Right renal pelvis (tissue), 4 donors: ENCODE measurements at regions not wholly inside any gene's neighbourhood (a gene's known extent, or its start where the extent isn't known, plus 50 kb on each side); places are given as distances from the start of the nearest gene placed in this dataset.
"Not testable (repeated sequence)": the region's sequence is repeated elsewhere in the genome, so short reads cannot be mapped to it uniquely, and the experiment has no call there.

ENCODE experiments used
- DNase-seq, 4 donors: peaks; one replicate each; pipeline ENCODE4 v3.0.0-alpha.2; 2013; ENCODE audit warnings: low read depth in 4 of 4, low spot score in 3 of 4, missing footprints in 1 of 4

DNA sequence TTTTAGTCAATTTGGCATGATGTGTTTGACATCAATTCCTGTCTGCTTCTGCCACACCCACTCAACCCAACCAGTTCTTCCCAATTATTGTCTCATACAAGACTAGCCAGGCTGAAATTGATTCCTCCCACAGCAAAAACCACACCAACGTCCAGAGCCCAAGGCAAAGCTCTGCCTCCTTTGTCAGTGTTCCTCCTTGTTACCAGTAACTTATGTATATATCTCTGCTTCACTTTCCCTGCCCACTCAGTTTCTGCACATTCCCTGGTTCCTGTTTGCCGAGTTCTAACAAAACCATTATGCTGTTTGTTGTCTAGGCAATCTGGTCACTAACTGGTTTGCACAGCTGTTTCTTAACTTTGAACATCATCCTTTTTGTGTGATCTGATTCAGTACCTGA lies 547.9 kb upstream of the PTCHD4 start:
- DNase-seq: no peak

DNA sequence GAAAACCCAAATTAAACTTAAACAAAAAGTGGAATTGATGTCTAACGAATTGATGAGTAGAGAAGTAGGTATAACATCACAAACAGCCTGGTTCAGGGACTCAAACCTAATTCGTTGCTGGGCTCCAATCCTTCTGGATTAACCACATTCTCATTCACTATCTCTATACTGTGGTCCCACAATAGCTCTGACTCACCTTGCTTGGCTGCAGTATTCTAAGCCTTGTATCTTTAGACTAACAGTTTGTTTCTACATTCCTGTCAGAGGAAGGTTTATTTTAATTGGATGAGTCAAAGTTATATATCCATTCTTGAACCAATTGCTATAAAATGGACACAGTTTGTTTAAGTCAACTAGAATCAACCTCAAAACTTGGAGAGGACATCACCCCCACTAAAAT lies 530.5 kb upstream of the PTCHD4 start:
- no peak for DNase-seq

DNA sequence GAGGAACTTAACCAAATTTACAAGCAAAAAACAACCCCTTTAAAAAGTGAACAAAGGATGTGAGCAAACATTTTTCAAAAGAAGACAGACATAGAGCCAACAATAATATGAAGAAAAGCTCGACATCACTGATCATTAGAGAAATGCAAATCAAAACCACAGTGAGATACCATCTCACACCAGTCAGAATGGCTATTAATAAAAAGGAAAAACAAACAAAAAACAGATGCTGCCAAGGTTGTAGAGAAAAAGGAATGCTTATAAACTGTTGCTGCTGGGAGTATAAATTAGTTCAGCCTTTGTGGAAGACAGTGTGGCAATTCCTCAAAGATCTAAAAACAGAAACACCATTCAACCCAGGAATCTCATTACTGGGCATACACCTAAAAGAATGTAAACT lies 527.8 kb upstream of the PTCHD4 start:
- DNase-seq: not testable (repeated sequence)

DNA sequence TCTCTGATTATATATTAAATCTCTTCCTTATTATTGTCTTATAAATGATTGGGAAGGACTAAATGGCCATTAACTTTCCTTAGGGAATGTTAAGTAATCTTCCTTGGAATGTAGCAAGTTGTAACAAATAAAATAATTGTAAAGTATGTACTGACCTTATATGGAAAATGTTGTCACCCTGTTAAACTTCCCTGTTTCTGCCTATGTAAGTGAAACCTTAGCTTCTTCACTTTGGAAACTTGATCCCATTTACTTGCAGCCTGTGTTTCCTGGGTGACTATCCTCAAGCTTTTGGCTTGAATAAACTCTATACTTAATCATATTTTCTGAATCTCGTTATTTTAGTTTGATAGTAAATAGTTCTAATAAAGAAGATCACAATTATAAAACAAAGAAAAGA lies 519.5 kb upstream of the PTCHD4 start:
- DNase-seq: no peak

DNA sequence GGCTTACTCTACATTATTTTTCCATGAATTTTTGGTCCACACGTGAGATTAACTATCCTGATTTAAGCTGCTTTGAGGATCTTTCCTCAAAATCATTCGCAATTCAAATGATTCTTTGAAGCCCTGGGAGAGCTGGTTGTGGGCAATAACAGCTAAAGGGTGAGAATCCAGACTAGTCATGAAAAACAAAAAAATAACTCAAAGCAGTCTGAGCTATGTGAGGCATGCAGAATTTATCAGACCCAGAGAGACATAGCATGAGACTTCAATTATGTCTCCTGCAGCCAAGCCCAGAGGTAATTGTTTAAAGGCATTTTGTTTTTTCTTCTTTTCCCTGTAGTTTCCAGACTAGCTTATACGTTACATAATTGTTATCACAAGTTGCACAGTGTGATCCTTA lies 517.3 kb upstream of the PTCHD4 start:
- no peak for DNase-seq

DNA sequence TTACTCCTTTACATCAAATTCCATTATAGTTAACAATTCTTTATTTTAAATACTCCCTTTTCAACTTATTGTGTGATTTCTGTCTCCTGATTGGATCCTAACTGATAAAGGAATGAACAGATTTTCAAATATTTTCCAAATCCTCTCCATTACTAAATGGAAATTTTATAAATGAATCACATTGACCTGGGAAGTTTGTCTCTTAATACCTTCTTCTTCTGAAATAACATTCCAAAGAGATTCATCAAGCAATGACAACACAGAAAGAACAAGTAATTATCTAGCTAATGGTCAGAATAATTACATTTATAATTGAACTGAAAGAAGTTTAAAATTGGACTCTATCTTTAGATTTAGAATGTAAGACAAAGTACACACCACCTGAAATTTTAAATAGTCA lies 515.4 kb upstream of the PTCHD4 start:
- no peak for DNase-seq

DNA sequence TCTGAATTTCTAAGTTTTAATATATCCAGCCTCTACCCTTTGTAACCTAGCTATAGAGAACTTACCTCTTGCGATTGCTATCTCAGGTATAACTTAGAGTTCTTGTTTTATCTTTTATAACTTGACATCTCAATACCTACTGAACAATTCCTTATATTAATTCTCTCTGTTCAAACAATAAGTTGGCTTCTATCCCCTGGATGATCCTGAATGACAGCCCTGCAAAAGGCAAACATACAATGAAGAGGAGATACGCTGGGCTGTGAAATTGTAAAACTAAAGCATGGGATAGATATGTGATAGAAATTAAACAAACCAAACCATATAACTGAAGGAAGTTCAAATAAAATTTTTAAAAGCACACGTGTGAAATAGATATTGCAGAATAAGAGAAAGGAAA lies 513.6 kb upstream of the PTCHD4 start:
- no peak for DNase-seq

DNA sequence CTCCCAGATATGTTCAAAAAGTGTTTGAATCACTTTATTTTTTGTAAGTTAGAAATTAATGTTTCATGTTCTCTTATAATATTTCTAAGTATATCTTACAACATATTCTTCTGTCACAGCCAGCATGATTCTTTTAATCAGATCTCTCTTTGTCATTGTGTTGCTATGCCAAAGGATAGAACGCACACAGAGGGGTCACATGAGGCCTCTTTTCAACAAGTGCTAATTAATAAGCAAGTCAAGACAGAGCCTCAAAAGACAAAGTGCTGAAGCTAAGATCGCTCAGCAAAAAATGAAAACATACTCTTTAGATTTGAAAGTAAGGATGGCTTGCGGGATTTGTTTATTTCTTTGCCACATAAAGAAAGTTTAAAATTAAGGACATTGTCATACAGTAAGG lies 508.8 kb upstream of the PTCHD4 start:
- DNase-seq: no peak

DNA sequence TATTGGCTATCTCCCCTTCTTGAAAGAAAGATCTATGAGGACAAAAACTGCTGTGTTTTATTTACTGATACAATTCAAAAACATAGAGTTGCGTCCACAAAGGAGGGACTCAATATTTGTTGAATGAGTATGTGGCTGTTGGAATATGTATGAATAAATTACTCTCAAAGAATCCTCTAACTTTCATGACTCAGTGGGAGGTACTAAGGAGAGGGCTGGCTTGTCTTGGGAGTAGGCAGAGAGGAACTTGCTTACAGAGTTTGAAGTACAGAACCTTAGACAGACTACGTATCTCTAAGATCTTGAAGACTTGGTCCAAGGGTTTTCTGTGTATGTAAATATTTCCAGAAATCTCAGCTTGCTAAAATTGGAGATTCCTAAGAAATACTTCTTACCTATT lies 504.0 kb upstream of the PTCHD4 start:
- DNase-seq: no peak

DNA sequence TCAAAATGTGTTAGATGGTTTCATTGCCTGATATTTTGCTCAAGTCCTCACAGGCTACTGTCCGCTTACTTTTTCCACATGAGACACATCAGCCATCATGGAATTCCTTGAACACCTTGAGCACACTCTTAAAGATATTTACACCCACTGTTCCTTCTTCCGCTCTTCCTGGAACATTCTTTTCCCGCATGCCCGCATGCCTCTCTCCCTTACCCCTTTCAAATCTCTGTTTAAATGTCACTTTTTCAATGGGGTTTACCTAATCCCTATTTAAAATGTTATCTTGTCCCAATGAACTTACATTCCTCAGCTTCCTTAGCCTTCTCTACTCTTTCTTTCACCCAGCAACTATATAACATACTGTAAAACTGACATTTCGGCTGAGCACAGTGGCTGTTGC lies 503.3 kb upstream of the PTCHD4 start:
- no peak for DNase-seq

DNA sequence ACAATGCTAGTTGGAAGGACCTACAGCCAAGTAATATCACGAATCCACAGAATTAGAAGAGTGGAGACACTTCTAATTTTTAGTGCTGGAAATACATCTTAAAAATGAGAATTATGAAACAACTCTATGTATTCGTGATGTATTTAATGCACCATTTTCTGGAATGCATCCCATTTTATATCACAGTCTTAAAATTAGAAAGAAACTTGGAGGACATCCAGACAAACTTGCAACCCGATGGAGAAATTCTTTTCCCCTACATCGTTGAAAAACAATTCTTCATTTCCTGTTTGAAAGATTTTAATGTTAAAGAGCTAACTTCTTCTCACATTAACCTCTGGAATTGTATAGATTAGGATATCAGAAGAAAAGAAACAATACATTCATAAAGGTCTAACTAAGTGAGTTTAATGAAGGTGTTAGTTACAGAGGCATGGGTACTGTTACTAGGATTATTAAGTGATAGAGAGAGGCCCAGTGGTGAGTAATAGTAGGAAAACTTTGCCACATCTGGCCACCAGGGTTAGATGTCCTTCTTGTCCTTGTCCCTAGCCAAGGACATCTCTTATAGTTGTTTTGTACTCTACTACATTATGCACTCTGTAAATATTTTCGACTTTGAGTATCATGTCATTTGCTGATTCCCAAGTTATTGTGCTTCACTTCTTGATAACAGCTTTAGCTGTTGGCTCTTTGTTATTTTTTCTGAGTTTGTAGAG lies 502.4 kb upstream of the PTCHD4 start:
- DNase-seq: no peak

DNA sequence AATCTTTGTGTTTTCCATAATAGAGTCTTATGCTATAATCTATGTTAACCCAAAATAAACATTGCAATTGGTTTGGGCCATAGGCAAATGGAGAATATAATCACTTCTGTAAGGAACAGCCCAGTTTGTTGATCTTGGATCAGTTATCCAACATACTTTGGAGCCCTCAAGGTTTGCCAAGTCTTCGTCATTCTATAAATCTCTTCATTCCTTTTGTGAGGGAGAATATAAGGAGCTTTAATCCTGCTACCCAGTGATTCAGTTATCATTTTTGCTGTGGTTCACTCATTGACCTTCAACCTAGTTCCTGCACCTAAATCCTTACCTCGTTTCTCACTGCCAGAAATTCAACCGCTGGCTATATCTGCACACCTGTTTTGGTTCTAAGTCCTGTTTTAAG lies 500.3 kb upstream of the PTCHD4 start:
- DNase-seq: no peak

DNA sequence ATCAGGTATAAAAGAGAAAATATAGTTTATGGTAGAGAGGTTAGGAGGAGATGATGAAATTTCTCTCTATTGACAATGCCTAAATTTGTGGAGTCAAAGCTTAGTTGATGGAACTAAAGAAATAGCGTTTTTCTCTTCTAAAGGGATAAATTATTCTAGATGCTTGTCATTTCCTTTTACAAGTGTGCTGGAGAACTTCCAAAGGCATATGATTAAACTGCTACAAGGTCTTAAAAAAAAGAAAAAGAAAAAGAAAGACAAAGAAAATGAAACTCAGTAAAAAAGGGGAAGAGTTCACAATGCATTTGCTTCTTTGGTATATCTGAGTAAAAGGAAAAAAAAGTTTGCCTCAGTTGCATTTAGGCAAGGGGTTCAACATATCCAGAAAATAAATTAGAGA lies 499.8 kb upstream of the PTCHD4 start:
- no peak for DNase-seq

DNA sequence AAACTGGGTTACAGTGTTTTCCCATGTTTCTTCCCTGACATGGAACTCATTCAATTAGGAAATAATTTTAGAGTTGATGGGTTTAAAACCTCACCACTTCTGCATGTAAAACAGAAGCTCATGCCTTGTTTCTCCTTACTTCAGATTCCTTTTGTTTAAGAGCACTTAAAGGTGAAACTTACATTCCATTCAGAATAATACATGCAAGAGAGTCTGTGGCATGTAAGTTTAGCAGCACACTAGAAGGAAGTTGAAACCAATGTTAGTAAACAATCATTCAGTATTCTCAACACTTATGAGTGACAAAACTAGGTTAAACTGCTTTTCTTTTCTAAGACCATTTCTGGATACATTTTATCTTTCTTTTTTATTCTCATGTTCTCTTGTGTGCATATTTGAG lies 495.6 kb upstream of the PTCHD4 start:
- DNase-seq: no peak

DNA sequence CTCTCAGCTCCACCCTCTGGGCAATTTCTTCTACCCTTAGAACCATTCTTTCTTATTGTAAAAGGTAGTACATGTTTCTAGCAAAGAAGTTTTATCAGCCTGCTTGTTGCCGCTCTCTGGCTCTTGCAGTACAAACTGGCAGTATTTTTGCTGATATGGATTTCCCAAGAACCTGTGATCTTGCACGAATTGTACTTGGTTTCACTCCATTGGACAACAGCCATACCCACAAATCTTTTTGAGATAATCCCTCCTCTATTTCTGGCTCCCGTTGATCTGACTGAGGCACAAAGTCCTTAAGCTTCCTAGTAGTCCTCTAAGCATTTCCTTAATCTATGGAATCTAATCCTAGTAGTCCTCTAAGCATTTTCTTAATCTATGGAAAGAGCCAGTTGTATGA lies 487.0 kb upstream of the PTCHD4 start:
- no peak for DNase-seq

DNA sequence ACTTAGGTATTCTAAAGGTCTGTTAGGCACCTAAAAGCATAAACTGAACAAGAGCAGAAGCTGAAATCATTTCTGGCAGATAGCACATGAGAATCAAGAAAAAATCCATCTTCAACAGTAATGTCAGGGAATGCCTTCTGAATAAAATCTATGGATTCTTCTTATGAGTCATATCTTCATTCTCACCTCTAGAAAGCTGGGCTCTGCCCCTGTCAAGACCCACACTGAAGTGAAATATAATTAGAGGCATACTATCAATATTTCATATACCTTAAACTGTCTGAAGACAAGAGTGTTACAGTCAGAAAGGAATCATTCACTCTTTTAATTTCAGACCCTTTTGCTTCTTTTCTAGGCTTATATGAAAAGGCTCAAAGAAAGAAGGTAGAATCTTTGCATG lies 485.8 kb upstream of the PTCHD4 start:
- DNase-seq: no peak

DNA sequence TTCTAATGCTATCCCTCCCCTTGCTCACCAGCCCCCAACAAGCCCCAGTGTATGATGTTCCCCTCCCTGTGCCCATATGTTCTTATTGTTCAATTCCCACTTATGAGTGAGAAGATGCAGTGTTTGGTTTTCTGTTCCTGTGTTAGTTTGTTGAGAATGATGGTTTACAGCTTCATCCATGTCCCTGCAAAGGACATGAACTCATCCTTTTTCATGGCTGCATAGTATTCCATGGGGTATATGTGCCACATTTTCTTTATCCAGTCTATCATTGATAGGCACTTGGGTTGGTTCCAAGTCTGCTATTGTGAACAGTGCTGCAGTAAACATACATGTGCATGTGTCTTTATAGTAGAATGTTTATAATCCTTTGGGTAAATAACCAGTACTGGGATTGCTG lies 480.2 kb upstream of the PTCHD4 start:
- not testable (repeated sequence) for DNase-seq

DNA sequence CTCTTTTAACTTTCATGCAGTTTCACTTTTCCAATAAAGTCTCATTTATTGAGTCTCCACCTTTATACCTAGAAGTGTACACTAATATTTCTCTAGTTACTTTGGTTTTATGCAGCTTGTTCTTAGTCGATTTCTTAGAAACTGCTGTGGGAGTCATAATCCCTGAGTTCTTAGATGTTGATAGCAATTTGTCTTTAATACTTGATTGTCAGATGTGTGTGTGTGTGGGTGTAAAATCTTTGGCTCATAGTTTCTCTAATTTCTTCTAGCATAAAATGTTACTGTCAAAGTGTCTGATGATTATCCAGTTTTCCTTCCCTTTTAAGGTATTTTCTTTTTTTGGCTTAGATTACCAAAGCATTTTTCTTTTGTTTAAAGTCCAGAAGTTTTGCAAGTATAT lies 473.8 kb upstream of the PTCHD4 start:
- DNase-seq: no peak

DNA sequence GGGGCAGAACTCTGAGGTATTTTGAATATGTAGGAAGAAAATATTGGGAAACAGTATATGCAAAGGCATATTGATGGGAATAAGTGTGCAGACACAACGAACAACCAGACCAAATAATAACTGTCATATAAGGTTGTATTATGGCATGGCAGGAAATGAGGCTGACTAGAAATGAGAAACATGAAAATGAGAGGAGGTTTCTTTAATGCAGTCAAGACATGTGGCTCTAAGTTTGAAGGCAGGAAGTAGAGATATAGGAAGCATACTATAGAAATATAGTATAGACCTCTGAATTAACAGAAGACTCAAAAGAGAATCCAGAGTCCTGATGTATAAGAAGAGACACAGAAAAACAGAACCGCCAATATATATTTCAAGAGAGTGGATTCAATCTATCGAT lies 459.7 kb upstream of the PTCHD4 start:
- no peak for DNase-seq

DNA sequence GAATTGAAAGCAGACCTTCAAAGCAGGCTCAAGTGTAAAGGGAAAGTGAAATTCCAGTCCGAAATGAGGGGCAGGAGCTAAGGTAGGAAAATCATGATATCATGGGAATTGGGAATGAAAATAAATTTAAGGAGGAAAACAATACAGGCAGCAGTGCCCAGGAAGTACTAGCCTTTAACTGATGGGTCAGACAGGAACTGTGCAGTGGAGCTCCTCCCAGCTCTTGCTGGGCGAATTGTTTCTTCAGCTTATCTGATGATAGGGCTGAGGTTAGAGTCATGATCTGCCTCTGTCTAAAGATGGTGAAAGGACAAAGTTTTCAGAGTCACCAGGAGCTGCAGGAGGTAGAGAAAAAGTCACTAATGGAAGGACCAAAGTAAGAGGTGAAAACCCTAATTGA lies 457.9 kb upstream of the PTCHD4 start:
- DNase-seq: no peak

DNA sequence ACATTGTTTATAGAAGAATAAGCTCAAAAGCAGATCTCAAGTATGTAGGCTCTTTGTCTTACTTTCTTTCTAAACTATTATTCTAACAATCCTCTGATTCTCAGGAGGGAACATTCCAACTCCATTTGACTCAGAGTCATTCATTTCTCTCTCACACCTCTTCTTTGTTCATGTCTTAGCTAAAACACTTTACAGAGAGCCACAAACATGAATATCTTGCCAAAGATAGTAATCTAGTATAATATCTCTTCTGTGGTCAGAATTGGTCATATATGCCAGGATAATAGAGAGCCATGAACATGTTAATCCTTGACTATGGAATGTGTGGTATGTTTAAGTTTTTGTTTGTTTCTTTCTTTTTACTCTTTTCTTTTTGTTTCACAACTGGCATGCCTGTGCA lies 456.0 kb upstream of the PTCHD4 start:
- no peak for DNase-seq

DNA sequence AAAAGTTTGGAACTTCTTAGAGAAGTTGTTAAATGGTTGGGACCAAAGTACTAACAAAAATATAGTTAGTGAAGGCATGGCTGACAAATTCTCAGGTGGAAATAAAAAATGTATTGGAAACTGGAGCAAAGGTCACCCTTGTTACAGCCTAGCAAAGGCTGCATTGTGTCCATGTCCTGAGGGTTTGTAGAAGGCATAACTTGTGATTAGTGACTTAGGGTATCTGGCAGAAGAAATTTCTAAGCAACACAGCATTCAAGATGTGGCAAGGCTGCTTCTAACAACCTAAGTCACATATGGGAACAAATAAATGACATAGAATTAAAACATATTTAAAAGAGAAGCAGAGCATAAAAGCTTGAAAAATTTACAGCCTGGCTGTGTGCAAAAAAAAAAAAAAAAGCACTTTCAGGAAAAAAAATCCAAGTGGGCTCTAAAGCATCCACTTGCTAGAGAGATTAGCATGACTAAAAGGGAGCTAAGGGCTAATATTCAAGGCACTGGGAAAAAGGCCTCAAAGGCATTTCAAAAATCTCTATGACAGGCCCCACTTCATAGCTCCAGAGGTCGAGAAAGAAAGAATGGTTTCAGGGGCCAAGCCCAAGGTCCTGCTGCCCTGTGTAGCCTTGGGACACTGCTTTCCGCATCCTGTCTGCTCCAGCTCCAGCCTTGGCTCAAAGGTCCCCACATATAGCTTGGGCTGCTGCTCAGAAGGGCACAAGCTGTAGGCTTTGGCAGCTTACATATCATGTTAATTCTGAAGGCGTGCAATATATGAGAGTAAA lies 453.2 kb upstream of the PTCHD4 start:
- DNase-seq: no peak

DNA sequence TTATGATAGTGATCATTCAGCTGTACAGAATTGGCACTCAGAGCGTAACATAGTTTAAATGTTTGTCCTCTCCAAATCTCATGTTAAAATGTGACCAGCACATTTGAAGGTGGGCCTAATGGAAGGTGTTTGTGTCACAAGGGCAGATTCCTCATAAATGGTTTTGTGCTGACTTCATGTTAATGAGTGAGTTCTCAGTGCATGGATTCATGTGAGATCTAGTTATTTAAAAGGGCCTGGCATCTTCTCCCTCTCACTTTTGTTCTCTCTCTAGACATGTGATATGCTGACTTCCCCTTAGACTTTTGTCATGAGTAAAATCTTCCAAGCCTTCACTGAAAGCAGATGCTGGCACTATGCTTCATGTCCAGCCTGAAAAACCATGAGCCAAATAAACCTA lies 452.4 kb upstream of the PTCHD4 start:
- DNase-seq: no peak
